ENCODE measurements at regions not wholly inside any gene's neighbourhood (a gene's known extent, or its start where the extent isn't known, plus 50 kb on each side); places are given as distances from the start of the nearest gene placed in this dataset.

GRCh38 chr20:22667198-22667597 is 82.8 kb upstream of the FOXA2 start:
- TF ChIP-seq ZUFSP (CRISPR knock-in tag; IDR thresholded peaks at IDR 0.05; ENCODE audit: borderline replicate concordance) (no peak), ZNF564 (CRISPR knock-in tag; IDR thresholded peaks at IDR 0.05) (peak; percentile 96; the same call in 1 of the 2 replicates), NFRKB (IDR thresholded peaks at IDR 0.05) (no peak), ZNF597 (CRISPR knock-in tag; IDR thresholded peaks at IDR 0.05) (no peak), ZNF816 (CRISPR knock-in tag; IDR thresholded peaks at IDR 0.05; ENCODE audit: borderline replicate concordance) (no peak)
- in situ Hi-C loops (cut with HindIII; ENCODE audit: extremely low pct_ligation_motif_present, low pct_unique_long_range_greater_than_20kb) = no loop called here
- DNase-seq (ENCODE audit: low spot score) (no peak), FAIRE-seq (no peak), ATAC-seq (no peak)
- no TSS peak for BruUV-seq (replicated peaks)
- Histone ChIP-seq H3K4me2 (ENCODE audit: low read depth, low read length) (no peak overlapping the region), H3K4me3 (replicated peaks in 1 of 3; ENCODE audit: insufficient read depth in 1 of 3, low read depth in 2 of 3, low read length in 3 of 3) (no peak overlapping the region), H3K27ac (ENCODE audit: extremely low read length, insufficient read depth, low read length) (no peak overlapping the region), H3K79me2 (ENCODE audit: insufficient read depth, low read length) (no peaks in the 10 kb centered on the region), H3K9me3 (ENCODE audit: low read length) (peaks cover 18% of the 10 kb centered on the region), H2AFZ (ENCODE audit: low read length) (no peak overlapping the region), H3K9ac (ENCODE audit: insufficient read depth, low read depth, low read length) (no peak overlapping the region), H3K36me3 (replicated peaks in 1 of 2; ENCODE audit: control insufficient read depth in 1 of 2, insufficient read depth in 2 of 2, low read length in 2 of 2) (no peaks in the 10 kb centered on the region), H3K27me3 (ENCODE audit: control insufficient read depth in 1 of 2, insufficient read depth in 2 of 2, low read length in 2 of 2) (peaks cover 3 to 8% of the 10 kb centered on the region in 2 experiments; a peak in 2 of 5 replicates), H4K20me1 (ENCODE audit: insufficient read depth, low read length) (no peaks in the 10 kb centered on the region), H3K4me1 (ENCODE audit: insufficient read depth, low read length) (no peaks in the 10 kb centered on the region)
- CTCF ChIA-PET (ENCODE audit: low intra/inter-chr PET ratio, low total read pairs) = no interaction called here
- POLR2A ChIA-PET = no interaction called here
- intact Hi-C loops (cut with micrococcal nuclease; ENCODE audit: unreplicated experiment) = no loop called here
- WGBS (ENCODE audit: low lambda C conversion rate) = 3% methylated on average over 1 of the region's 1 CpG

GRCh38 chr20:22672191-22672590 is 87.8 kb upstream of the FOXA2 start:
- FAIRE-seq (no peak), DNase-seq (ENCODE audit: low spot score) (no peak), ATAC-seq (no peak)
- peaks cover 1 to 11% of the 10 kb centered on the region in 2 experiments; a peak in 1 of 5 replicates for H3K27me3 ChIP-seq (ENCODE audit: control insufficient read depth in 1 of 2, insufficient read depth in 2 of 2, low read length in 2 of 2)
- POLR2A ChIA-PET = no interaction called here
- 36% methylated on average over 1 of the region's 1 CpG for WGBS (ENCODE audit: low lambda C conversion rate)
- CTCF ChIA-PET (ENCODE audit: low intra/inter-chr PET ratio, low total read pairs) = no interaction called here
- no peak overlapping the region for H2AFZ ChIP-seq (ENCODE audit: low read length)
- no peaks in the 10 kb centered on the region for H3K79me2 ChIP-seq (ENCODE audit: insufficient read depth, low read length)
- no peaks in the 10 kb centered on the region for H4K20me1 ChIP-seq (ENCODE audit: insufficient read depth, low read length)
- no peak overlapping the region for H3K4me2 ChIP-seq (ENCODE audit: low read depth, low read length)
- no peaks in the 10 kb centered on the region for H3K4me1 ChIP-seq (ENCODE audit: insufficient read depth, low read length)
- in situ Hi-C loops (cut with HindIII; ENCODE audit: extremely low pct_ligation_motif_present, low pct_unique_long_range_greater_than_20kb) (no loop called here), intact Hi-C loops (cut with micrococcal nuclease; ENCODE audit: unreplicated experiment) (no loop called here)
- H3K9me3 ChIP-seq (ENCODE audit: low read length) = peaks cover 15% of the 10 kb centered on the region
- no peak overlapping the region for H3K9ac ChIP-seq (ENCODE audit: insufficient read depth, low read depth, low read length)
- H3K27ac ChIP-seq (ENCODE audit: extremely low read length, insufficient read depth, low read length) = no peak overlapping the region
- H3K36me3 ChIP-seq (replicated peaks in 1 of 2; ENCODE audit: control insufficient read depth in 1 of 2, insufficient read depth in 2 of 2, low read length in 2 of 2) = no peaks in the 10 kb centered on the region
- no TSS peak for BruUV-seq (replicated peaks)
- H3K4me3 ChIP-seq (replicated peaks in 1 of 3; ENCODE audit: insufficient read depth in 1 of 3, low read depth in 2 of 3, low read length in 3 of 3) = no peak overlapping the region
- TF ChIP-seq MAFF (IDR thresholded peaks at IDR 0.05; ENCODE audit: low read depth, low read length) = peak; percentile 75
- no peak for TF ChIP-seq ZNF891 (CRISPR knock-in tag; IDR thresholded peaks at IDR 0.05)

Measured in HepG2 (cell line).